ENCODE measurements at regions not wholly inside any gene's neighbourhood (a gene's known extent, or its start where the extent isn't known, plus 50 kb on each side); places are given as distances from the start of the nearest gene placed in this dataset.

GRCh38 chr5:43772458-43772763, 169.4 kb downstream of the NNT start:
- TF ChIP-seq POLR2A (IDR thresholded peaks at IDR 0.05) (no peak), CTCF (IDR thresholded peaks at IDR 0.05 in 8 of 11, conservative IDR thresholded peaks at IDR 0.05 in 3 of 11) (no peak)

Data from spleen (tissue), 7 donors.